ENCODE measurements at regions not wholly inside any gene's neighbourhood (a gene's known extent, or its start where the extent isn't known, plus 50 kb on each side); places are given as distances from the start of the nearest gene placed in this dataset.

- in situ Hi-C loops (cut with HindIII; ENCODE audit: low pct_unique_long_range_greater_than_20kb, low sequenced_read_pairs) (no loop called here), intact Hi-C loops (cut with micrococcal nuclease; ENCODE audit: unreplicated experiment) (no loop called here)
- ChIA-PET POLR2A (no interaction called here), CTCF (no interaction called here)
- DNase-seq (ENCODE audit: low read depth, low spot score) (no peak), ATAC-seq (no peak)
- no TSS peak for BruUV-seq (replicated peaks)
- H3K4me3 ChIP-seq (ENCODE audit: low read depth in 2 of 2, low read length in 2 of 2), result no peak overlapping the region
- no peak overlapping the region for H3K27ac ChIP-seq (ENCODE audit: low read length)
- H3K9me3 ChIP-seq (ENCODE audit: control insufficient read depth, insufficient read depth, low read depth, low read length), result no peaks in the 10 kb centered on the region
- no peaks in the 10 kb centered on the region for H3K27me3 ChIP-seq (ENCODE audit: control insufficient read depth, insufficient read depth, low read length)
- no peaks in the 10 kb centered on the region for H3K4me1 ChIP-seq (ENCODE audit: control insufficient read depth, insufficient read depth, low read length)
- H3K36me3 ChIP-seq (ENCODE audit: control insufficient read depth, insufficient read depth, low read length), result no peaks in the 10 kb centered on the region
- TF ChIP-seq REST (IDR thresholded peaks at IDR 0.05; ENCODE audit: insufficient read depth in 1 of 2, low read depth in 2 of 2, low read length in 1 of 2) (peak; percentile 89 to 93), POLR2AphosphoS5 (IDR thresholded peaks at IDR 0.05; ENCODE audit: low read depth, low read length) (no peak)
These were observed 254.4 kb upstream of the GJB5 start for GRCh38 chr1:34500451-34500850.

- H3K36me3 ChIP-seq (ENCODE audit: control insufficient read depth, insufficient read depth, low read length), result no peaks in the 10 kb centered on the region
- no peaks in the 10 kb centered on the region for H3K27me3 ChIP-seq (ENCODE audit: control insufficient read depth, insufficient read depth, low read length)
- in situ Hi-C loops (cut with HindIII; ENCODE audit: low pct_unique_long_range_greater_than_20kb, low sequenced_read_pairs) (no loop called here), intact Hi-C loops (cut with micrococcal nuclease; ENCODE audit: unreplicated experiment) (no loop called here)
- ChIA-PET POLR2A (no interaction called here), CTCF (no interaction called here)
- no peaks in the 10 kb centered on the region for H3K4me1 ChIP-seq (ENCODE audit: control insufficient read depth, insufficient read depth, low read length)
- H3K9me3 ChIP-seq (ENCODE audit: control insufficient read depth, insufficient read depth, low read depth, low read length), result peaks cover 13% of the 10 kb centered on the region
- no peak for TF ChIP-seq TCF7L2 (IDR thresholded peaks at IDR 0.05; ENCODE audit: low read depth, low read length)
- no peak overlapping the region for H3K27ac ChIP-seq (ENCODE audit: low read length)
- H3K4me3 ChIP-seq (ENCODE audit: low read depth in 2 of 2, low read length in 2 of 2), result no peak overlapping the region
- BruUV-seq (replicated peaks), result no TSS peak
- no peak for ATAC-seq
- DNase-seq (ENCODE audit: low read depth, low spot score), result no peak
These were observed 243.0 kb upstream of the GJB5 start for GRCh38 chr1:34511802-34512201.

- H3K4me1 ChIP-seq (ENCODE audit: control insufficient read depth, insufficient read depth, low read length), result no peaks in the 10 kb centered on the region
- no peak for DNase-seq (ENCODE audit: low read depth, low spot score)
- H3K9me3 ChIP-seq (ENCODE audit: control insufficient read depth, insufficient read depth, low read depth, low read length), result no peaks in the 10 kb centered on the region
- ChIA-PET CTCF (no interaction called here), POLR2A (no interaction called here)
- no peaks in the 10 kb centered on the region; the same call in 1 of the 2 replicates for H3K27me3 ChIP-seq (ENCODE audit: control insufficient read depth, insufficient read depth, low read length)
- in situ Hi-C loops (cut with HindIII; ENCODE audit: low pct_unique_long_range_greater_than_20kb, low sequenced_read_pairs), result no loop called here
- no TSS peak for BruUV-seq (replicated peaks)
- H3K27ac ChIP-seq (ENCODE audit: low read length), result no peak overlapping the region
- TF ChIP-seq TCF7L2 (IDR thresholded peaks at IDR 0.05; ENCODE audit: low read depth, low read length) (no peak), REST (IDR thresholded peaks at IDR 0.05; ENCODE audit: insufficient read depth in 1 of 2, low read depth in 2 of 2, low read length in 1 of 2) (no peak), POLR2AphosphoS5 (IDR thresholded peaks at IDR 0.05; ENCODE audit: low read depth, low read length) (no peak), SIN3A (IDR thresholded peaks at IDR 0.05; ENCODE audit: borderline replicate concordance, insufficient read depth, low read depth, low read length) (no peak), CTCF (IDR thresholded peaks at IDR 0.05) (no peak)
- intact Hi-C loops (cut with micrococcal nuclease; ENCODE audit: unreplicated experiment), result no loop called here
- H3K36me3 ChIP-seq (ENCODE audit: control insufficient read depth, insufficient read depth, low read length), result no peaks in the 10 kb centered on the region
- no peak for ATAC-seq
- H3K4me3 ChIP-seq (ENCODE audit: low read depth in 2 of 2, low read length in 2 of 2), result no peak overlapping the region
These were observed 236.6 kb upstream of the GJB5 start for GRCh38 chr1:34518146-34518699.

Measured in Panc1 (cell line).